ENCODE measurements at regions not wholly inside any gene's neighbourhood (a gene's known extent, or its start where the extent isn't known, plus 50 kb on each side); places are given as distances from the start of the nearest gene placed in this dataset.

DNA sequence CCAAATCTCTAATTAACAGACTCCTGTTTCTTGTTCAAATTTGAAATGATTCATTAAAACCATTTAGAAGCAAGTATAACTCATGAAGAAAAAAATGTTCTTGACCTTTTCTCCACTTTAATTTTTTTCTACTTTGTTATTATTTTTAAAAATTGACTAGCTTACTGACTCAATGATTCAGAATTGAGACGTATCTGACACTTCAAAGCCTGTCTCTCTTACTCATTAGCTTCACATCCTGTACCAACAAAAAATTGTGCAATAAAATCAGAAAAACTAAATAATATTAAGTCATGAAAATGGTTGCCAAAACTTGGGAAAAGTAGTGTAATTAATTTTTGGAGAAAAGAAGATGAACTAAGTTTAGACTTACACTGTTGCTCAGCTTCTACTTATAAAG, 331.2 kb downstream of the SLC16A7 start:
- no peaks in the 10 kb centered on the region for H3K4me1 ChIP-seq (ENCODE audit: low read depth, poor library complexity, severe bottlenecking)
- H3K36me3 ChIP-seq (ENCODE audit: insufficient read depth): no peaks in the 10 kb centered on the region
- no peaks in the 10 kb centered on the region for H3K79me2 ChIP-seq (ENCODE audit: insufficient read depth, low read depth)
- no peak overlapping the region for H3K27ac ChIP-seq
- H2AFZ ChIP-seq (ENCODE audit: low read depth): no peak overlapping the region
- TF ChIP-seq, protein P1, sequence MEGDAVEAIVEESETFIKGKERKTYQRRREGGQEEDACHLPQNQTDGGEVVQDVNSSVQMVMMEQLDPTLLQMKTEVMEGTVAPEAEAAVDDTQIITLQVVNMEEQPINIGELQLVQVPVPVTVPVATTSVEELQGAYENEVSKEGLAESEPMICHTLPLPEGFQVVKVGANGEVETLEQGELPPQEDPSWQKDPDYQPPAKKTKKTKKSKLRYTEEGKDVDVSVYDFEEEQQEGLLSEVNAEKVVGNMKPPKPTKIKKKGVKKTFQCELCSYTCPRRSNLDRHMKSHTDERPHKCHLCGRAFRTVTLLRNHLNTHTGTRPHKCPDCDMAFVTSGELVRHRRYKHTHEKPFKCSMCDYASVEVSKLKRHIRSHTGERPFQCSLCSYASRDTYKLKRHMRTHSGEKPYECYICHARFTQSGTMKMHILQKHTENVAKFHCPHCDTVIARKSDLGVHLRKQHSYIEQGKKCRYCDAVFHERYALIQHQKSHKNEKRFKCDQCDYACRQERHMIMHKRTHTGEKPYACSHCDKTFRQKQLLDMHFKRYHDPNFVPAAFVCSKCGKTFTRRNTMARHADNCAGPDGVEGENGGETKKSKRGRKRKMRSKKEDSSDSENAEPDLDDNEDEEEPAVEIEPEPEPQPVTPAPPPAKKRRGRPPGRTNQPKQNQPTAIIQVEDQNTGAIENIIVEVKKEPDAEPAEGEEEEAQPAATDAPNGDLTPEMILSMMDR (conservative IDR thresholded peaks at IDR 0.05; ENCODE audit: low read depth, low read length): no peak
- no peaks in the 10 kb centered on the region for H4K20me1 ChIP-seq (ENCODE audit: insufficient read depth)
- no peak overlapping the region for H3K4me3 ChIP-seq (IDR thresholded peaks at IDR 0.05; ENCODE audit: insufficient read depth, low read depth, low read length)
- 0 out of 2 replicates have a peak, but pooled peaks cover 4% of the 10 kb centered on the region for H3K27me3 ChIP-seq (ENCODE audit: insufficient read depth, low read depth)
- H3K4me2 ChIP-seq: no peak overlapping the region
- no peak overlapping the region for H3K9ac ChIP-seq

DNA sequence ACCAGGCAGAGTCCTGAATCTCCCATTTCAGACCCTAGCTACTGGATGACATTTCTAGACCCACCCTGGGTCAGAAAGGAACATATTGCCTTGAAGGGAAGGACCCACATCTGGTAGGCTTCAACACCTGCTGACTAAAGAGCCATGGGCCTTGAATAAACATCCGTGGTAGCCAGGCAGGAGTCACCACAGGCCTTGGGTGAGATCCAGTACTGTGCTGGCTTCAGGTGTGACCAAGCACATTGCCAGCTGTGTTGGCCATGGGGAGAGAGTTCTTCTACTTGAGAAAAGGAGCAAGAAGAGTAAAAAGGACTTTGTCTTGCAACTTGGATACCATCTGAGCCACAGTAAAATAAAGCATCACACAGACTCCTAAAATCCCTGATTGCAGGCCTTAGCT, 332.6 kb downstream of the SLC16A7 start:
- H2AFZ ChIP-seq (ENCODE audit: low read depth): no peak overlapping the region
- H4K20me1 ChIP-seq (ENCODE audit: insufficient read depth): no peaks in the 10 kb centered on the region
- H3K4me2 ChIP-seq: no peak overlapping the region
- H3K36me3 ChIP-seq (ENCODE audit: insufficient read depth): no peaks in the 10 kb centered on the region
- TF ChIP-seq, protein P1 (conservative IDR thresholded peaks at IDR 0.05; ENCODE audit: low read depth, low read length): no peak
- no peak overlapping the region for H3K9ac ChIP-seq
- no peaks in the 10 kb centered on the region for H3K79me2 ChIP-seq (ENCODE audit: insufficient read depth, low read depth)
- H3K27ac ChIP-seq: no peak overlapping the region
- no peaks in the 10 kb centered on the region for H3K4me1 ChIP-seq (ENCODE audit: low read depth, poor library complexity, severe bottlenecking)
- no peak overlapping the region for H3K4me3 ChIP-seq (IDR thresholded peaks at IDR 0.05; ENCODE audit: insufficient read depth, low read depth, low read length)
- 0 out of 2 replicates have a peak, but pooled peaks cover 5% of the 10 kb centered on the region for H3K27me3 ChIP-seq (ENCODE audit: insufficient read depth, low read depth)

DNA sequence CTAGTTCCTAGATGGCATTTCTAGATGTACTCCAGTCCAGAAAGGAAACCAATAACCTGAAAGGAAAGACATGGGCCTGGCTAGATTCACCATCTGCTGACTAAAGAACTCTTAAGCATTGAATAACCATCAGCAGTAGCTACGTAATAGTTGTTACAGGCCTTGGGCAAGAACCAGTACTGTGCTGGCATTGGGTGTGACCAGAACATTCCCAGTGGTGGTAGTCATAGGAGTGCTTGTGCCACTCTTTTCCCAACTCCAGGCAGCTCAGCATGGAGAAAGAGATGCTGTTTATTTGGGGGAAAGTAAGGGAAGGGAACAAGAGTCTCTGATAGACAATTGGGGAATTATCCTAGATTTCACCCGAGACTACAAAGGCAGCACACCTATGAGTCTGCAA, 333.3 kb downstream of the SLC16A7 start:
- Histone ChIP-seq H2AFZ (ENCODE audit: low read depth) (no peak overlapping the region), H3K36me3 (ENCODE audit: insufficient read depth) (no peaks in the 10 kb centered on the region), H3K79me2 (ENCODE audit: insufficient read depth, low read depth) (no peaks in the 10 kb centered on the region), H3K9ac (no peak overlapping the region), H3K4me1 (ENCODE audit: low read depth, poor library complexity, severe bottlenecking) (no peaks in the 10 kb centered on the region), H4K20me1 (ENCODE audit: insufficient read depth) (no peaks in the 10 kb centered on the region), H3K27ac (no peak overlapping the region), H3K4me2 (no peak overlapping the region), H3K4me3 (IDR thresholded peaks at IDR 0.05; ENCODE audit: insufficient read depth, low read depth, low read length) (no peak overlapping the region), H3K27me3 (ENCODE audit: insufficient read depth, low read depth) (0 out of 2 replicates have a peak, but pooled peaks cover 5% of the 10 kb centered on the region)
- TF ChIP-seq, protein P1 (conservative IDR thresholded peaks at IDR 0.05; ENCODE audit: low read depth, low read length): no peak

DNA sequence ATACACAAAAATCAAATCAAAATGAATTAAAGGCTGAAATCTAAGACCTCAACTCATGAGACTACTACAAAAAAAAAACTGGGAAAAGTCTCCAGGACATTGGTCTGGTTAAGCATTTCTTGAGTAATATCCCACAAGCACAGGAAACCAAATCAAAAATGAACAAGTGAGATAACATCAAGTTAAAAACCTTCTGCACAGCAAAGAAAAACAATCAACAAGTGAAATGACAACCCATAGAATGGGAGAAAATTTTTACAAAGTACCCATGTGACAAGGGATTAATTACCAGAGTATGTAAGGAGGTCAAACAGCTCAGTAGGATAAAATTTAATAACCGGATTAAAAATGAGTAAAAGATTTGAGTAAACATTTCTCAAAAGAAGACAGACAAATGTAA, 338.7 kb downstream of the SLC16A7 start:
- no peak overlapping the region for H3K9ac ChIP-seq
- no peak overlapping the region for H2AFZ ChIP-seq (ENCODE audit: low read depth)
- TF ChIP-seq, protein P1 (conservative IDR thresholded peaks at IDR 0.05; ENCODE audit: low read depth, low read length): no peak
- no peak overlapping the region for H3K4me2 ChIP-seq
- no peaks in the 10 kb centered on the region for H3K4me1 ChIP-seq (ENCODE audit: low read depth, poor library complexity, severe bottlenecking)
- no peaks in the 10 kb centered on the region for H4K20me1 ChIP-seq (ENCODE audit: insufficient read depth)
- H3K27me3 ChIP-seq (ENCODE audit: insufficient read depth, low read depth): 0 out of 2 replicates have a peak, but pooled peaks cover 5% of the 10 kb centered on the region
- no peak overlapping the region for H3K27ac ChIP-seq
- no peaks in the 10 kb centered on the region for H3K79me2 ChIP-seq (ENCODE audit: insufficient read depth, low read depth)
- H3K4me3 ChIP-seq (IDR thresholded peaks at IDR 0.05; ENCODE audit: insufficient read depth, low read depth, low read length): no peak overlapping the region
- no peaks in the 10 kb centered on the region for H3K36me3 ChIP-seq (ENCODE audit: insufficient read depth)
